ENCODE measurements at regions not wholly inside any gene's neighbourhood (a gene's known extent, or its start where the extent isn't known, plus 50 kb on each side); places are given as distances from the start of the nearest gene placed in this dataset.

- no peak for TF ChIP-seq CTCF (IDR thresholded peaks at IDR 0.05; ENCODE audit: unreplicated experiment)
- Mint-ChIP-seq H3K27me3 (no peaks in the 10 kb centered on the region), H3K9me3 (ENCODE audit: low read depth) (no peaks in the 10 kb centered on the region), H3K4me1 (ENCODE audit: low read depth) (no peaks in the 10 kb centered on the region), H3K36me3 (ENCODE audit: insufficient read depth) (no peaks in the 10 kb centered on the region), H3K4me3 (ENCODE audit: low read depth) (no peak overlapping the region), H3K27ac (no peak overlapping the region)
- DNase-seq (ENCODE audit: low spot score, unreplicated experiment), result no peak
Observed at GRCh38 chr4:79233820-79234219, 92.0 kb downstream of the NAA11 start.

GRCh38 chr4:79232540-79232939 lies 93.3 kb downstream of the NAA11 start:
- TF ChIP-seq CTCF (IDR thresholded peaks at IDR 0.05; ENCODE audit: unreplicated experiment), result no peak
- Mint-ChIP-seq H3K27ac (no peak overlapping the region), H3K36me3 (ENCODE audit: insufficient read depth) (no peaks in the 10 kb centered on the region), H3K4me3 (ENCODE audit: low read depth) (no peak overlapping the region), H3K4me1 (ENCODE audit: low read depth) (no peaks in the 10 kb centered on the region), H3K27me3 (no peaks in the 10 kb centered on the region), H3K9me3 (ENCODE audit: low read depth) (no peaks in the 10 kb centered on the region)
- DNase-seq (ENCODE audit: low spot score, unreplicated experiment), result no peak

- Mint-ChIP-seq H3K4me3 (ENCODE audit: low read depth) (no peak overlapping the region), H3K27me3 (no peaks in the 10 kb centered on the region), H3K36me3 (ENCODE audit: insufficient read depth) (no peaks in the 10 kb centered on the region), H3K4me1 (ENCODE audit: low read depth) (no peaks in the 10 kb centered on the region), H3K9me3 (ENCODE audit: low read depth) (peaks cover 4% of the 10 kb centered on the region), H3K27ac (no peak overlapping the region)
- TF ChIP-seq CTCF (IDR thresholded peaks at IDR 0.05; ENCODE audit: unreplicated experiment), result no peak
- DNase-seq (ENCODE audit: low spot score, unreplicated experiment), result no peak
Observed at GRCh38 chr4:79227860-79228259, 98.0 kb downstream of the NAA11 start.

- Mint-ChIP-seq H3K9me3 (ENCODE audit: low read depth) (peaks cover 4% of the 10 kb centered on the region), H3K27ac (no peak overlapping the region), H3K4me1 (ENCODE audit: low read depth) (no peaks in the 10 kb centered on the region), H3K27me3 (no peaks in the 10 kb centered on the region), H3K36me3 (ENCODE audit: insufficient read depth) (no peaks in the 10 kb centered on the region), H3K4me3 (ENCODE audit: low read depth) (no peak overlapping the region)
- TF ChIP-seq CTCF (IDR thresholded peaks at IDR 0.05; ENCODE audit: unreplicated experiment), result no peak
- DNase-seq (ENCODE audit: low spot score, unreplicated experiment), result no peak
Observed at GRCh38 chr4:79225360-79225759, 100.5 kb downstream of the NAA11 start.

- Mint-ChIP-seq H3K27me3 (no peaks in the 10 kb centered on the region), H3K36me3 (ENCODE audit: insufficient read depth) (no peaks in the 10 kb centered on the region), H3K4me3 (ENCODE audit: low read depth) (no peak overlapping the region), H3K4me1 (ENCODE audit: low read depth) (no peaks in the 10 kb centered on the region), H3K9me3 (ENCODE audit: low read depth) (peaks cover 6% of the 10 kb centered on the region), H3K27ac (no peak overlapping the region)
- no peak for TF ChIP-seq CTCF (IDR thresholded peaks at IDR 0.05; ENCODE audit: unreplicated experiment)
- DNase-seq (ENCODE audit: low spot score, unreplicated experiment), result no peak
Observed at GRCh38 chr4:79224777-79225104, 101.1 kb downstream of the NAA11 start.

All from progenitor cell of endocrine pancreas (in vitro differentiated cells).